ENCODE measurements at regions not wholly inside any gene's neighbourhood (a gene's known extent, or its start where the extent isn't known, plus 50 kb on each side); places are given as distances from the start of the nearest gene placed in this dataset.

DNA sequence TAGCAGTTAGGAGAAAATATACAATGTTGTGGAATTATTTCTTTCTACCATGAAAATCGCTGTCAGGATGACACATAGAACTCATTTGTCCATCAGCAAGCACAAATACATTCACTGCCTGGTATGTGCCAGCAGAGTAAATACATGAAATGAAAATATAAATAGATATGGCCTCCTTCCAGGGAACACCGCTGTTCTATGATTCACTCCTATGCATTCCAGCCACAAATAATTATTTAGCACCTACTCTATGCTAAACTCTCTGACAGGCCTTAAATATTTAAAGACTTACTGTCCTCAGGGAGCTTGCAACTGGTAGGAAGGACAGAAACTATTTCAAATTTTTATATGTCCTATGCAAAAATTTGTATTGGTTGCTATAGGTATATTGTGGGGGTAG is 975.0 kb upstream of the NCAM2 start:
- TF ChIP-seq, protein P1, sequence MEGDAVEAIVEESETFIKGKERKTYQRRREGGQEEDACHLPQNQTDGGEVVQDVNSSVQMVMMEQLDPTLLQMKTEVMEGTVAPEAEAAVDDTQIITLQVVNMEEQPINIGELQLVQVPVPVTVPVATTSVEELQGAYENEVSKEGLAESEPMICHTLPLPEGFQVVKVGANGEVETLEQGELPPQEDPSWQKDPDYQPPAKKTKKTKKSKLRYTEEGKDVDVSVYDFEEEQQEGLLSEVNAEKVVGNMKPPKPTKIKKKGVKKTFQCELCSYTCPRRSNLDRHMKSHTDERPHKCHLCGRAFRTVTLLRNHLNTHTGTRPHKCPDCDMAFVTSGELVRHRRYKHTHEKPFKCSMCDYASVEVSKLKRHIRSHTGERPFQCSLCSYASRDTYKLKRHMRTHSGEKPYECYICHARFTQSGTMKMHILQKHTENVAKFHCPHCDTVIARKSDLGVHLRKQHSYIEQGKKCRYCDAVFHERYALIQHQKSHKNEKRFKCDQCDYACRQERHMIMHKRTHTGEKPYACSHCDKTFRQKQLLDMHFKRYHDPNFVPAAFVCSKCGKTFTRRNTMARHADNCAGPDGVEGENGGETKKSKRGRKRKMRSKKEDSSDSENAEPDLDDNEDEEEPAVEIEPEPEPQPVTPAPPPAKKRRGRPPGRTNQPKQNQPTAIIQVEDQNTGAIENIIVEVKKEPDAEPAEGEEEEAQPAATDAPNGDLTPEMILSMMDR (IDR thresholded peaks at IDR 0.05) = no peak
- TF ChIP-seq POLR2A (IDR thresholded peaks at IDR 0.05; ENCODE audit: low read depth) = no peak
